AG10803 (cell line): ENCODE measurements at regions not wholly inside any gene's neighbourhood (a gene's known extent, or its start where the extent isn't known, plus 50 kb on each side); places are given as distances from the start of the nearest gene placed in this dataset.
"Not testable (repeated sequence)": the region's sequence is repeated elsewhere in the genome, so short reads cannot be mapped to it uniquely, and the experiment has no call there.

Experiments used
- DNase-seq: peaks from one replicate; pipeline ENCODE4 v3.0.0; 2010; ENCODE audit warnings: low read depth
- H3K4me3 ChIP-seq: 2 replicates; pipeline ENCODE4 v1.5.1; 2011; ENCODE audit warnings: mild to moderate bottlenecking, low read length, control low read depth
- CTCF ChIP-seq: conservative IDR thresholded peaks from 2 replicates; pipeline ENCODE4 v1.5.1; 2011; ENCODE audit warnings: mild to moderate bottlenecking, low read length, control low read depth, inconsistent platforms

- no peak overlapping the region for H3K4me3 ChIP-seq
- TF ChIP-seq CTCF: no peak
- no peak for DNase-seq
These were observed 171.2 kb downstream of the RTP5 start for GRCh38 chr2:242040681-242041080.

- no peak for DNase-seq
- no peak for TF ChIP-seq CTCF
- H3K4me3 ChIP-seq: no peak overlapping the region
These were observed 172.3 kb downstream of the RTP5 start for GRCh38 chr2:242041816-242042215.

- DNase-seq: no peak
- no peak overlapping the region for H3K4me3 ChIP-seq
- TF ChIP-seq CTCF: no peak
These were observed 174.2 kb downstream of the RTP5 start for GRCh38 chr2:242043538-242044312.

DNA sequence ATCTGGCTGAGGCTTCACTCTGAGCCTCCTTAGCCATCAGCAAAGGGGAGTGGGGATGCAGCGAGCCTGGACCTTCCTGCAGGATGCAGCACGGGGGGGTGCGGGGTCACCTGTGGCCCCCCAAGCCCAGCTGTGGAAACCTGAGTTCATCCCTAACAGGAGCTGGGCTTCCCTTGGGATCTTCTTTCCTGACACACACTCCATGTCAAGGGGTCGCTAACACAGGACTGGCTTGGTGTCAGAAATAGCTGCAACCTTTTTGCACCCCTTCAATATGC is 174.7 kb downstream of the RTP5 start:
- H3K4me3 ChIP-seq: no peak overlapping the region
- no peak for DNase-seq
- no peak for TF ChIP-seq CTCF

GRCh38 chr2:242045596-242046144 is 176.1 kb downstream of the RTP5 start:
- not testable (repeated sequence) for H3K4me3 ChIP-seq, DNase-seq

DNA sequence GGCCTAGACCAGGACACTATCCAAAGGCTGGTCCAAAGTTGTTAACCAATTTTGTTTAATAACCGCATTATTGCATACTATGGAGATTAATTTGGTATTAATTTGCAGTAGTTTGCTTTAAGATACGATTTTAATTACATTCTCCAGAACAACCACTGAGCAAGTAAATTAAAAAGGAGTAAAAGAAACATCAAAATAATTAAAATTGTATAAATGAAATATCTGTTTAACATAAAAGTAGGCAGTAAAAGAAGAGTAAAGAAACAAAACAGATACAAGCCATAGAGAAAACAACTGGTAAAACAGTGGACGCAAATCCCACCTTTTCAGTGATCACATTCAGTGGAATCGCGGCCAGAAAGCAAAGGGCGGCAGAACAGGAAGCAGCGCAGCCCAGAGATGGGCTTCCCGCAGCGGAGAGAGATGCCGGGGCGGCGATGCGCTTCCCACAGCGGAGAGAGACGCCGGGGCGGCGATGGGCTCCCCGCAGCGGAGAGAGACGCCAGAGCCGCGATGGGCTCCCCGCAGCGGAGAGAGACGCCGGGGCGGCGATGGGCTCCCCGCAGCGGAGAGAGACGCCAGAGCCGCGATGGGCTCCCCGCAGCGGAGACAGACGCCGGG is 176.8 kb downstream of the RTP5 start:
- no peak for DNase-seq
- no peak for TF ChIP-seq CTCF
- no peak overlapping the region for H3K4me3 ChIP-seq

GRCh38 chr2:242047963-242048362 is 178.4 kb downstream of the RTP5 start:
- no peak for TF ChIP-seq CTCF
- no peak for DNase-seq
- no peak overlapping the region for H3K4me3 ChIP-seq
